ENCODE measurements at regions not wholly inside any gene's neighbourhood (a gene's known extent, or its start where the extent isn't known, plus 50 kb on each side); places are given as distances from the start of the nearest gene placed in this dataset.

DNA sequence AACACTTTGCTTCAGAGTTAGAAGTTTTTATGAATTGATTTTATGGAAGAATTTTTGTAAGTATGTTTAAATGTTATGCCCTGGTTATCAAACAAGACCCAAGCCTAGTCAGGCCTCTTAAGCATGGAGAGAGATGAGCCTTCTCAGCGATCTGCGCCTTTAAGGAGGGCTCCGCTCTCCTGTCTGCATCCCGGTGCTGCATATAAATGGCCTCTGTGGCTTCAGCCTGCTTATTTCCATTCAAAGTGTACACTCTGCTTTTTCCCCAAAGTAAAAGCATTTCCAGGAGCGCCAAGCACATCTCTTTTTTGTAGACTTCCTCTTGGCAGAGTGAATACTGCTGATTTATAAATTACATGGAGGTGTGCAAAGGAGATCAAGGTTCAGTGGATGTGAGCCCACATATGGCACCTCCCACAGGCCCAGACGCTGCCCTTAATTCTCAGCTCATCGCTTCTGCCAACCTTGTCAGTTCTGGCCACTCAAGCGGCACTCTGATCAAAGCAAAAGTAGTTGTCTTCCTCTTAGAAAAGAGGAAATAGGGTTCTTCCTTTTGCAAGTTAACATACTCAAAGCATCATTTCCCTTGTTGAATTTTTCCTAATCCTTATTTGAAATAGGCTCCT, 70.0 kb upstream of the SFMBT2 start (continued):
- no peak for TF ChIP-seq GTF2I (CRISPR knock-in tag; conservative IDR thresholded peaks at IDR 0.05)
- TF ChIP-seq, protein P1, sequence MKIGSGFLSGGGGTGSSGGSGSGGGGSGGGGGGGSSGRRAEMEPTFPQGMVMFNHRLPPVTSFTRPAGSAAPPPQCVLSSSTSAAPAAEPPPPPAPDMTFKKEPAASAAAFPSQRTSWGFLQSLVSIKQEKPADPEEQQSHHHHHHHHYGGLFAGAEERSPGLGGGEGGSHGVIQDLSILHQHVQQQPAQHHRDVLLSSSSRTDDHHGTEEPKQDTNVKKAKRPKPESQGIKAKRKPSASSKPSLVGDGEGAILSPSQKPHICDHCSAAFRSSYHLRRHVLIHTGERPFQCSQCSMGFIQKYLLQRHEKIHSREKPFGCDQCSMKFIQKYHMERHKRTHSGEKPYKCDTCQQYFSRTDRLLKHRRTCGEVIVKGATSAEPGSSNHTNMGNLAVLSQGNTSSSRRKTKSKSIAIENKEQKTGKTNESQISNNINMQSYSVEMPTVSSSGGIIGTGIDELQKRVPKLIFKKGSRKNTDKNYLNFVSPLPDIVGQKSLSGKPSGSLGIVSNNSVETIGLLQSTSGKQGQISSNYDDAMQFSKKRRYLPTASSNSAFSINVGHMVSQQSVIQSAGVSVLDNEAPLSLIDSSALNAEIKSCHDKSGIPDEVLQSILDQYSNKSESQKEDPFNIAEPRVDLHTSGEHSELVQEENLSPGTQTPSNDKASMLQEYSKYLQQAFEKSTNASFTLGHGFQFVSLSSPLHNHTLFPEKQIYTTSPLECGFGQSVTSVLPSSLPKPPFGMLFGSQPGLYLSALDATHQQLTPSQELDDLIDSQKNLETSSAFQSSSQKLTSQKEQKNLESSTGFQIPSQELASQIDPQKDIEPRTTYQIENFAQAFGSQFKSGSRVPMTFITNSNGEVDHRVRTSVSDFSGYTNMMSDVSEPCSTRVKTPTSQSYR (CRISPR knock-in tag; IDR thresholded peaks at IDR 0.05) = no peak
- TF ChIP-seq ATF1 (CRISPR knock-in tag; IDR thresholded peaks at IDR 0.05) = no peak
- no peak for TF ChIP-seq ZNF396 (CRISPR knock-in tag; IDR thresholded peaks at IDR 0.05; ENCODE audit: borderline replicate concordance)
- TF ChIP-seq, protein P2, sequence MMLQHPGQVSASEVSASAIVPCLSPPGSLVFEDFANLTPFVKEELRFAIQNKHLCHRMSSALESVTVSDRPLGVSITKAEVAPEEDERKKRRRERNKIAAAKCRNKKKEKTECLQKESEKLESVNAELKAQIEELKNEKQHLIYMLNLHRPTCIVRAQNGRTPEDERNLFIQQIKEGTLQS (CRISPR knock-in tag; conservative IDR thresholded peaks at IDR 0.05) = no peak

- ATAC-seq = no peak
- Mint-ChIP-seq H3K36me3 (no peaks in the 10 kb centered on the region), H3K9me3 (no peaks in the 10 kb centered on the region), H3K4me1 (peaks cover 38% of the 10 kb centered on the region), H3K27me3 (ENCODE audit: low read depth) (no peaks in the 10 kb centered on the region), H3K4me3 (no peak overlapping the region), H3K27ac (no peak overlapping the region)
- DNase-seq (ENCODE audit: low spot score) = no peak
- POLR2A ChIA-PET = no interaction called here
- CTCF ChIA-PET = no interaction called here
- TF ChIP-seq, protein P3, sequence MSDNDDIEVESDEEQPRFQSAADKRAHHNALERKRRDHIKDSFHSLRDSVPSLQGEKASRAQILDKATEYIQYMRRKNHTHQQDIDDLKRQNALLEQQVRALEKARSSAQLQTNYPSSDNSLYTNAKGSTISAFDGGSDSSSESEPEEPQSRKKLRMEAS (CRISPR knock-in tag; IDR thresholded peaks at IDR 0.05) = no peak
- TF ChIP-seq NR2C2 (CRISPR knock-in tag; IDR thresholded peaks at IDR 0.05) (no peak), MLX (CRISPR knock-in tag; IDR thresholded peaks at IDR 0.05) (no peak), TP53 (CRISPR knock-in tag; IDR thresholded peaks at IDR 0.05) (no peak), PREB (CRISPR knock-in tag; IDR thresholded peaks at IDR 0.05; ENCODE audit: borderline replicate concordance) (no peak), AFF4 (CRISPR knock-in tag; IDR thresholded peaks at IDR 0.05; ENCODE audit: borderline replicate concordance) (no peak), ETV6 (CRISPR knock-in tag; IDR thresholded peaks at IDR 0.05) (no peak), TEAD4 (CRISPR knock-in tag; IDR thresholded peaks at IDR 0.05) (no peak), NFE2L1 (CRISPR knock-in tag; IDR thresholded peaks at IDR 0.05) (no peak), FOXK1 (CRISPR knock-in tag; IDR thresholded peaks at IDR 0.05) (no peak), CREM (CRISPR knock-in tag; IDR thresholded peaks at IDR 0.05) (no peak), ZNF416 (CRISPR knock-in tag; IDR thresholded peaks at IDR 0.05) (no peak), OVOL2 (CRISPR knock-in tag; IDR thresholded peaks at IDR 0.05; ENCODE audit: borderline replicate concordance) (no peak)
- TF ChIP-seq, protein P4, sequence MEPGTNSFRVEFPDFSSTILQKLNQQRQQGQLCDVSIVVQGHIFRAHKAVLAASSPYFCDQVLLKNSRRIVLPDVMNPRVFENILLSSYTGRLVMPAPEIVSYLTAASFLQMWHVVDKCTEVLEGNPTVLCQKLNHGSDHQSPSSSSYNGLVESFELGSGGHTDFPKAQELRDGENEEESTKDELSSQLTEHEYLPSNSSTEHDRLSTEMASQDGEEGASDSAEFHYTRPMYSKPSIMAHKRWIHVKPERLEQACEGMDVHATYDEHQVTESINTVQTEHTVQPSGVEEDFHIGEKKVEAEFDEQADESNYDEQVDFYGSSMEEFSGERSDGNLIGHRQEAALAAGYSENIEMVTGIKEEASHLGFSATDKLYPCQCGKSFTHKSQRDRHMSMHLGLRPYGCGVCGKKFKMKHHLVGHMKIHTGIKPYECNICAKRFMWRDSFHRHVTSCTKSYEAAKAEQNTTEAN (CRISPR knock-in tag; IDR thresholded peaks at IDR 0.05) = no peak
- TF ChIP-seq, protein P5, sequence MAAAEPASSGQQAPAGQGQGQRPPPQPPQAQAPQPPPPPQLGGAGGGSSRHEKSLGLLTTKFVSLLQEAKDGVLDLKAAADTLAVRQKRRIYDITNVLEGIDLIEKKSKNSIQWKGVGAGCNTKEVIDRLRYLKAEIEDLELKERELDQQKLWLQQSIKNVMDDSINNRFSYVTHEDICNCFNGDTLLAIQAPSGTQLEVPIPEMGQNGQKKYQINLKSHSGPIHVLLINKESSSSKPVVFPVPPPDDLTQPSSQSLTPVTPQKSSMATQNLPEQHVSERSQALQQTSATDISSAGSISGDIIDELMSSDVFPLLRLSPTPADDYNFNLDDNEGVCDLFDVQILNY (CRISPR knock-in tag; IDR thresholded peaks at IDR 0.05) = no peak
- TF ChIP-seq, protein P6, sequence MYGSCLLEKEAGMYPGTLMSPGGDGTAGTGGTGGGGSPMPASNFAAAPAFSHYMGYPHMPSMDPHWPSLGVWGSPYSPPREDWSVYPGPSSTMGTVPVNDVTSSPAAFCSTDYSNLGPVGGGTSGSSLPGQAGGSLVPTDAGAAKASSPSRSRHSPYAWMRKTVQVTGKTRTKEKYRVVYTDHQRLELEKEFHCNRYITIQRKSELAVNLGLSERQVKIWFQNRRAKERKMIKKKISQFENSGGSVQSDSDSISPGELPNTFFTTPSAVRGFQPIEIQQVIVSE (CRISPR knock-in tag; IDR thresholded peaks at IDR 0.05; ENCODE audit: borderline replicate concordance) = no peak
- TF ChIP-seq, protein P7, sequence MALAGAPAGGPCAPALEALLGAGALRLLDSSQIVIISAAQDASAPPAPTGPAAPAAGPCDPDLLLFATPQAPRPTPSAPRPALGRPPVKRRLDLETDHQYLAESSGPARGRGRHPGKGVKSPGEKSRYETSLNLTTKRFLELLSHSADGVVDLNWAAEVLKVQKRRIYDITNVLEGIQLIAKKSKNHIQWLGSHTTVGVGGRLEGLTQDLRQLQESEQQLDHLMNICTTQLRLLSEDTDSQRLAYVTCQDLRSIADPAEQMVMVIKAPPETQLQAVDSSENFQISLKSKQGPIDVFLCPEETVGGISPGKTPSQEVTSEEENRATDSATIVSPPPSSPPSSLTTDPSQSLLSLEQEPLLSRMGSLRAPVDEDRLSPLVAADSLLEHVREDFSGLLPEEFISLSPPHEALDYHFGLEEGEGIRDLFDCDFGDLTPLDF (CRISPR knock-in tag; IDR thresholded peaks at IDR 0.05) = no peak
Measured at GRCh38 chr10:7479861-7480598, 69.2 kb upstream of the SFMBT2 start.
